ENCODE measurements at regions not wholly inside any gene's neighbourhood (a gene's known extent, or its start where the extent isn't known, plus 50 kb on each side); places are given as distances from the start of the nearest gene placed in this dataset.

DNA sequence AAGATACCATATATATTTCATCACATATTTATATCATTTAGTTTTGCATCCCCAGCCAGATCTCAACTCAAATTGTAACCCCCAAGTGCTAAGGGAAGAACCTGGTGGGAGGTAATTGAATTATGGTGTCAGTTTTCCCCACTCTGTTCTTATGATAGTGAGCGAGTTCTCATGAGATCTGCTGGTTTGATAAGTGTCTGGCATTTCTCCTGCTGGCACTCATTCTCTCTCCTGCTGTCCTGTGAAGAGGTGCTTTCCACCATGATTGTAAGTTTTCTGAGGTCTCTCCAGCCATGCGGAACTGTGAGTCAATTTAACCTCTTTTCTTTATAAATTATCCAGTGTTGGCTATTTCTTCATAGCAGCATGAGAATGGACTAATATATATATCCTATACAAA lies 462.5 kb upstream of the SLITRK5 start:
- TF ChIP-seq, protein P1, sequence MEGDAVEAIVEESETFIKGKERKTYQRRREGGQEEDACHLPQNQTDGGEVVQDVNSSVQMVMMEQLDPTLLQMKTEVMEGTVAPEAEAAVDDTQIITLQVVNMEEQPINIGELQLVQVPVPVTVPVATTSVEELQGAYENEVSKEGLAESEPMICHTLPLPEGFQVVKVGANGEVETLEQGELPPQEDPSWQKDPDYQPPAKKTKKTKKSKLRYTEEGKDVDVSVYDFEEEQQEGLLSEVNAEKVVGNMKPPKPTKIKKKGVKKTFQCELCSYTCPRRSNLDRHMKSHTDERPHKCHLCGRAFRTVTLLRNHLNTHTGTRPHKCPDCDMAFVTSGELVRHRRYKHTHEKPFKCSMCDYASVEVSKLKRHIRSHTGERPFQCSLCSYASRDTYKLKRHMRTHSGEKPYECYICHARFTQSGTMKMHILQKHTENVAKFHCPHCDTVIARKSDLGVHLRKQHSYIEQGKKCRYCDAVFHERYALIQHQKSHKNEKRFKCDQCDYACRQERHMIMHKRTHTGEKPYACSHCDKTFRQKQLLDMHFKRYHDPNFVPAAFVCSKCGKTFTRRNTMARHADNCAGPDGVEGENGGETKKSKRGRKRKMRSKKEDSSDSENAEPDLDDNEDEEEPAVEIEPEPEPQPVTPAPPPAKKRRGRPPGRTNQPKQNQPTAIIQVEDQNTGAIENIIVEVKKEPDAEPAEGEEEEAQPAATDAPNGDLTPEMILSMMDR (IDR thresholded peaks at IDR 0.05; ENCODE audit: low read length), result no peak
- TF ChIP-seq EZH2 (optimal IDR thresholded peaks at IDR 0.05; ENCODE audit: low read depth, low read length) (no peak), EZH2phosphoT487 (IDR thresholded peaks at IDR 0.05; ENCODE audit: low read length) (no peak)

All from MM.1S (cell line).